ENCODE measurements at regions not wholly inside any gene's neighbourhood (a gene's known extent, or its start where the extent isn't known, plus 50 kb on each side); places are given as distances from the start of the nearest gene placed in this dataset.

GRCh38 chr11:32485733-32486132 is 50.4 kb upstream of the WT1 start:
- no peak overlapping the region for H2AFZ ChIP-seq (ENCODE audit: low read length)
- no peak for TF ChIP-seq EZH2phosphoT487 (IDR thresholded peaks at IDR 0.05; ENCODE audit: low read length)
- TF ChIP-seq EZH2 (optimal IDR thresholded peaks at IDR 0.05; ENCODE audit: low read depth, low read length): no peak
- TF ChIP-seq CTCF (IDR thresholded peaks at IDR 0.05; ENCODE audit: low read length): no peak

More at GRCh38 chr11:32485733-32486132, 50.4 kb upstream of the WT1 start:
- Histone ChIP-seq H3K9me2 (replicated peaks; ENCODE audit: insufficient read depth, low read length) (no peaks in the 10 kb centered on the region), H3K4me2 (ENCODE audit: low read depth, low read length) (no peak overlapping the region), H3F3A (ENCODE audit: insufficient read depth, low read length) (no peaks in the 10 kb centered on the region), H3K79me2 (ENCODE audit: low read length) (no peaks in the 10 kb centered on the region), H3K4me1 (ENCODE audit: low read length) (no peaks in the 10 kb centered on the region), H4K20me1 (ENCODE audit: insufficient read depth, low read length) (no peaks in the 10 kb centered on the region), H3K9me3 (replicated peaks; ENCODE audit: insufficient read depth, low read length) (no peaks in the 10 kb centered on the region), H3K36me3 (replicated peaks; ENCODE audit: insufficient read depth, low read length) (no peaks in the 10 kb centered on the region), H3K9ac (ENCODE audit: low read length) (no peak overlapping the region), H3K27me3 (replicated peaks; ENCODE audit: insufficient read depth, low read length) (no peaks in the 10 kb centered on the region), H3K4me3 (ENCODE audit: low read length) (no peak overlapping the region), H3K27ac (ENCODE audit: low read length) (no peak overlapping the region)
- no peak for DNase-seq
